ENCODE measurements at regions not wholly inside any gene's neighbourhood (a gene's known extent, or its start where the extent isn't known, plus 50 kb on each side); places are given as distances from the start of the nearest gene placed in this dataset.
"Not testable (repeated sequence)": the region's sequence is repeated elsewhere in the genome, so short reads cannot be mapped to it uniquely, and the experiment has no call there.

DNA sequence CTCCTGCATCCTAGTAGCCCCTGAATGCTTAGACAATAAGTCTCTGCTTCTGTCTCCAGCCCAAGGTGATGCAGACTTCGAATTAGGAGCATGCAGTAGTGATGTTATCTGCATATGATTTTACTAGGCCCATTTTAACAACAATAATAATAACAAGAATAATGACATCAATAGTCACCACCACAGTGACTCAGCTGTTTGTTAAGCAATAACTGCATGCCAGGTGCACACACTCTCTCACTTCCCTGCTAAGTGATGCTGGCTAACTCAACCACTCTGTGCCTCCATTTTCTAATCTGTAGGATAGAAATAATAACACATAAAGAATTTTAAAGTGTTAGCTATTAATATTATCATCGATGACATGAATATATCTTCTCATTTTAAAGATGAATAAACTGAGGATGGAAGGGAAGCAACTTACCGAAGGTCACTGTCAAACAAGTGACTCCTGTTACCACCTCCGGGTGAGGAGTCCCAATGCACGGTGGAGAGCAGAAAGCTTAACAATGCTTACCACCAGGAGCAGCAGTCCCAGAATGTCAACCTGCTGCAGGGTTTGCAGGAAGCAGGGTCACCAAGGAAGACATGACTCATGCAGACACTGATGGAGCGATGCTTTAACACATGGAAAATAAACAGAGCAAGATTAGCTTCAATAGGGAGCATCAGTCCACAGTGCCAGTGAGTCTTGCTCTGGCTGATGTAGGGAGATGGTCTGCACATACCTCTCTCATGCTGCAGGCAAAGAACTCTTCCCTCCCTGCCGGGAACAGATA lies 290.2 kb downstream of the SPATA17 start:
- DNase-seq: no peak

DNA sequence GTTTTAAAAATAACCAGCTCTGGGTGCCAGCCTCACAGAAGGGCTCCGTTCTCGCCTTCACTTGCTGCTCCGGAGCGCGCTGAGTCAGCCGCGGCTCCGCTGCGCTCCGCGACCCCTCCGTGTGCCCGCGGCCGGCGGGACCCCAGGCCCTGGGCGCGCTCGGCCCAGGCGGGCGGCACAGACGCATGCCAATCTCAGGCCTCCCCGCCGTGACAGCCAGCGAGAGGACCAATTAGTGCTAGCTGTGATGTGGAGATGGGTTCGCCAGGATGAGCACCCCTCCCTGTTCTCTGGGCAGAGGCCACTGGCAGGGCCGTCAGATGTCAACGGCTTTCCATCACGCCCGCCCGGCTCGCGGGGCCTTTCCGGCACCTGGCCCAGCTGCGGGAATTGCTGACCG lies 293.8 kb downstream of the SPATA17 start:
- DNase-seq: no peak

DNA sequence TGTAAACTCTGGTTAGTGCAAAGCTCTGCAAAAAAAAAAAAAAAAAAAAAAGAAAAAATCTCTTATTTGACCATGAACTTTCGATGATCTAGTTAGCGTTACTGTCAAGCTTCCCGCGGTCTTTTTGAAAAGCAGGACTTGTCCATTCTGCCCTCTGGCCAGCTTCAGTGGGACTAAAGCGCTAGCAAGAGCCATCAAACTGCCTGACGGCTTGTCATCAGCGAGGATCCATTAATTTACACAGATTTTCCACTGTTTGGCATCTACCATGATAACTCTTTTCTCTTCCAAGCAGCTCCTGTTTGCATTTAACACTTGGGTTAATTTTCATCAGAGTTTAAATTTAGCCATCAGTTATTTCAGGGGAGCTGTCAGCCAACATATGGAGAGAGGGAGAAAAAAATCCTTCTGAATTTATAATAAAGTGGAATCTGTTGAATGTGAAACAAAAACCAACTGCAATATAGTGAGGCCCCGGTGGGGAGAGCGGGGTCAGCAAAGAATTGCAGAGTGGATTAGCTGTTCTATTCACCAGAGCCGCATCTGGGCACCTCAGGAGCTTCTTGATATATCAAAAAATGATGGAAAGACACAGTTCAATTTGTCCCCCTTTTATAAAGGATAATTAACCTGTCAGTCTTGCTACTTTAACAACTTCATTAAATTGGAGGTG lies 298.2 kb downstream of the SPATA17 start:
- DNase-seq: no peak

DNA sequence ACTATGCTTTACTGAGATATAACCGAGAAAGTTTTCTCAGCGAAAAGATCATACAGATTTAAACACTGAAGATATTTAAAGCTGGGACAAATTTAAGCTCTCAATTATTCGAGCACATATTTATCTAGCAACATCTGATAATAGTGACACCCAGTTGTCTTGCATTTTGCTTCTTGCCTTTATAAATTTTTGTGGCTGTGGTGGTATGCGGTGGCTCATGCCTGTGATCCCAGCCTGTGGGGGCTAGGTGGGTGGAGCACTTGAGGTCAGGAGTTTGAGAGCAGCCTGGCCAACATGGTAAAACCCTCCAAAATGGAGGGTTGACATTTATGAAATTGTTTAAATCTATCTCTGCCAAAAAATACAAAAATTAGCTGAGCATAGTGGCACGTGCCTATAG lies 312.2 kb downstream of the SPATA17 start:
- DNase-seq: no peak

DNA sequence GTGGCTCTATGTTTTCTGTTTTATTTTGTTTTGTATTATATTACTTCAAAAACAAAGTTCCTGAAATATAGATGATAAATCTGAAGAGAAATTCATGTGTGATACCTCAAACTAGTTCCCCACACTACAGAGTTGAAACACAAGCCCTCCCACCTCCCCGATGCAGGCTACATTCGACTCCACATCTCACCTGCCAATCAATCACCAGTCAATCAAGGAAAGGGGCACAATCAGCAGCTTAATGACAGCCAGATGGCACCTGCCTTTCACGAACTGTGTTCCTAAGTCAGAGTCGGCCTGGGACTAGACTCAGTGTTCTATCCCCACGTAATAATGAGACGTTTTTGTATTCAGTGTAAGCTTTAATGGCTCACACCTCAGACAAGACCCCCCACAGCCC lies 313.4 kb downstream of the SPATA17 start:
- no peak for DNase-seq

DNA sequence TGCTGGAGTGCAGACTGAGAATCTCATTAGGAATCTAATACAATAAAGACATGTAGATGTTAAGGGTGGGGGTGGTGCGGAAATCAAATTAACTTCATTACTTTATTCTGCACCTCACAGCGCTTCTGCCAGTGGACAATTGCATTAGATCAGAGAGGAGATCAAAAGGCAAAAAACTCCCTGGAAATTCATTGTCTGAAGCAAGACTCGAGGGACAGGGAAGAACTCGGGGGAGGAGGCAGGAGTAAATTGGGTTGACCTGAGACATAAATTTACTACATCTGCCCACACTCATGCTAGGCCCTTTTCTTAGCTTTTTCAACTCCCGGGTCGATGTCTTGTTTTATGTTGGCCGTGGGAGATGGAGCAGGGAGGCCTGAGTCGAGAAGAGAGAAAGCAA lies 315.4 kb downstream of the SPATA17 start:
- no peak for DNase-seq

DNA sequence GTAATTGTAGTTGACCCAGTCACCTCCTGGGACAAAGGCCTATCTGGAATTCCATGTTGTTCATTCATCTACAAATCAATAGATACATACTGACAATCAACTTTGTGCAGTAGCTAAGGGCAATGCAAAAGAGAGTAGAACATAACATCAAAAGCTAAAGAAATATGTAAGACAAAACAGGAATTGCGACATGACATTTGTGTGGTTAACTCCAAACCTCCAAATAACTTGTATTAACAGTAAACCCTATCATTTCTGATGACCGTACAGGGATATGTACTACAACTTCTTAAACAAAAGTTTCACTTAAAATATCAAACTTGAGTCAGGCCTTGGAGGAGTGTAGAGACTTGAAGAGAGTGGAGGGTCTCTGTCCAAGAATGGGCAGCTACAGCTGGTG lies 317.6 kb downstream of the SPATA17 start:
- DNase-seq: no peak

DNA sequence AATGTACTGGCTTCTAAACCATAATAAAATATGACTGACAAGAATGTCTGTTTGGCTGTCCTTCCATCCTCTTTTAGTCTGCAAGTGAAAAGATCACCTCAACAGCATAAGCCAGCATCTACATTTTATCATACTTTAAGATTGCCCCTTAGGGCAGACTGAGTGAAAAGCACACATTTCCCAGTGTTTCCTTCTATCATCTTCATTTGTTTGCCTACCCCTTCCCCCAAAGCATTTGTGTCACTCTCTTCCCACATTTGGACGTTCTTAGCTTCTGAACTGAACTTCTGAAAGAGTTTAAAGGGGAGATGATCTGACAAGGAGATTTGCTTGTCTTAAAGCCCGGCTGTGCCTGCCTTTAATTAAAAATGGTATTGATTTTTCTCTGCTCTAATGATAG lies 322.2 kb downstream of the SPATA17 start:
- DNase-seq: no peak

DNA sequence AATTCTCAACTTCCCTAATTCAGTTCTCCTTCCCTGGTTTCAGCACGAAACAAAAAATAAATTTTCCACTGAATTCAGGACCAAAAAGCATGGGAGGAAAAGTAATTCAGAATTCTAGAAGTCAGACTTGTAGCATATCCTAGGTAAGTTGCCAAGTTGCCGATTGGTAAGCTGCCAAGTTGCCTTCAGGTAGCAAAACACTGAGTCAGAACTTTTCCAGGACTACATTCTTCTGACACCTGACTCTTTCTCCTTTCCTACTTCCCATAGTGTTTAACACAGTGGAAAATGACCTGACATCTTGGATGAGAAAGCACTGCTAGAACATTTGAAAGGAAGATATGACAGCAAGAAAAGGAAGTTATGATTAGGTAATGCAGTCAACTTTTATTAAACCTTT lies 322.8 kb downstream of the SPATA17 start:
- no peak for DNase-seq

DNA sequence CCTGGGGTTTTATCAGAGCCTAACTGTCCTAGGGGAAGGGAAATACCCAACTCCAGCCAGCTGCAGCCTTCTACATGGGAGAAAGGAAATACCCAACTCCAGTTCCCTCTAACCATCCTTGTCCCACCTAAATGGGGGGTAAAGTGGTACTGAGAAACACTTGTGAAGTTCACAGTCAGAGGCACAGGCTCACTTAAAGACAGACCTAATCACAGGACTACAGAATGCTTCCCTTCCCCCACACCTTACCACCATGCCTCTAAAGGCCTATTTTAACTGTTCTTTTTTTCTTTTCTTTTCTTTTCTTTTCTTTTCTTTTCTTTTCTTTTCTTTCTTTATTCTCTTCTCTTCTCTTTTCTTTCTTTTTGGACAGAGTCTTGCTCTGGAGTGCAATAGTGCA lies 324.6 kb downstream of the SPATA17 start:
- no peak for DNase-seq

DNA sequence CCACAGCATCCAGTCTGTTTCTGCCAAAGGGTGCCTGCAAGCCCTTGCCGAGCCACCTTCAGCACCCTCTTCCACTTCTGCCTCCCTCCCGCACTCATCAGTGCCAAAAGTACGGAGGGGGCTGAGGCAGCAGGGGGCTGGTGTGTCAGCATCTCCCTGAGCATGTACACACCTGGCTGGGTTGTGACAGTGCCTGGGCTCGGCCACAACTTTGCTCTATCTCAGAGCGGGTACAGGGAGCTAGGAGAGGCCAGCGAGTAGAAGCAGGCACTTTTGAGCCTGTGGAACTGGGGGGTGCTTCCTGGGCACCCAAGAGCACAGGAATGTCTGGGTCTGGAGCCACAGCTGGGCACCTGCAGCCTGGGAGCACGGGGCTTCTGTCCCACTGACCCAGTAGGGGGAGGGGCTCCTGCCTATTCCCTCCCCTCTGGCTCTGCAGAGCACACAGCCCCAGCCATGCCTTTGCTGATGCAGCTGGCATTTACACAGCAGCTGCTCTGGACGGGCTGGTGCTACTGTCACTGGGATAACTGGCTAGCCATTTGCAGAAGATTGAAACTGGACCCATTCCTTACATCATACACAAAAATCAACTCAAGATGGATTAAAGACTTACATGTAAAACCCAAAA lies 319.8 kb upstream of the RRP15 start:
- DNase-seq: no peak

DNA sequence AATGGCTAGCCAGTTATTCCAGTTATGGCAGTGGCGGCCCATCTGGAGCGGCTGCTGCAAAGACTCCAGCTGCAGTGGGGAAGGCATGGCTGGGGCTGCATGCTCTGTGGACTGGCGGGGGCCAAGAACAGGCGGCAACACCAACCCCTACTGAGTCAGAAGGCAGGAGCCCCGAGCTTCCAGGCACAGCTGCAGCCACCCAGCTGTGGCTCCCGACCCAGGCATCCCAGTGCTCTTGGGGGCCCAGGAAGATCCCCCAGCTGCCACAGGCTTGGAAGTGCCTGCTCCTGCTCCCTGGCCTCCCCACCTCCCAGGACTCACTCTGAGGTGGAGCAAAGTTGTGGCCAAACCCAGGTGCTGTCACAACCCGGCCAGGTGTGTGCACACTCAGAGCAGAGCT lies 317.0 kb upstream of the RRP15 start:
- DNase-seq: no peak

DNA sequence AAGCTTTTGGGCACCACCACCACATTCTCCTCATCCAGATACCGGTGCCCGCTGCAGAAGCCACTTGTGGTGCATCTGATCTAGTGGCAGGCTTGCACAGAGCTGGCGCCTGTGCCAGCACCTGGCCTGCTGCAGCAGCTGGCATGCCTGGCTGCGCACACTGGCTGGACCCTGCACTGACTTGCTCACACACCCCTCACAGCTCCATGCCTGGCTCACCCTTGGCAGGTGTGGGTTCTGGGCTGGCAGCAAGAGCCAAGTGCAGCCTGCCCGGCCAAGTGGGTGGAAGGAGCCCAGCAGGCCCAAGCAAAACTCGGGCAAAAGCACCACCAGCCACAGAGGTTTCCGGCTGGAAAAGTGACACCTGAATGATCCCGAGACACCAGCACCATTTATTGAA lies 315.7 kb upstream of the RRP15 start:
- no peak for DNase-seq

DNA sequence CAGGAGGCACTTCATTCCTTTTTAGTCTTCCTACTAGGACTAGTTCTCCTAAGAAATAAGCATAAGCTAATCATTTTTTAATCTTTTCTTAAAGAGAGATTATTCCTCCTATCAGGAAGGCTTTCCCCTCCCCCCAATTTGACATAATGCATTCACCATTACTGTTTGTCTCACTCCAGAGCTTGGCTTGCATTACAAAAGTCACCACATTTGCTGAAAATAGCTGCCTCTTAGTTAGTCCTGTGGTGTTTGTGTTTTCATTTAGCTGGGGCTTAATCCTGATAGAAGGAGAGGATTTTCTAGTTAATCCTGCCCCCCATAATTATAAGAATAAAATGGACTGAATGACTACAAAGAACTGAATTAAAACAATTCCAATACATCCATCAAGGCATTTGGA lies 307.1 kb upstream of the RRP15 start:
- DNase-seq: no peak

DNA sequence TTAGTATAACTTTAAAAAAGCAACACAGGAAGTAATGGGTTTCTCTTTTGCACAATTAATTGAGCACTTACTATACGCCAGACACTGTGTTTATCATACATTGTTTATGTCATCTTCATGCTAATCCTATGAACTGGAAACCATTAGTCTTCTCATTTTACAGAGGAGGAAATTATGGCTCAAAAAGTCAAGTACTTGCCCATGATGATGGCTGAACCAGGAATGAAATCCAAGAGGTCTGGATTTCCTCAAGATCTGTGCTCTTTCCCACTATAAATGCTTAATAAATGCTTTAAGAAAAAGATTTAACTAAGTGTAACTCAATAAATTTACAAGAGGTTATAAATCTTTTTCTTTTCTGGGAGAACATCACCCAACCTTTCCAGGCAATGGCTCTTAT lies 303.7 kb upstream of the RRP15 start:
- DNase-seq: no peak

DNA sequence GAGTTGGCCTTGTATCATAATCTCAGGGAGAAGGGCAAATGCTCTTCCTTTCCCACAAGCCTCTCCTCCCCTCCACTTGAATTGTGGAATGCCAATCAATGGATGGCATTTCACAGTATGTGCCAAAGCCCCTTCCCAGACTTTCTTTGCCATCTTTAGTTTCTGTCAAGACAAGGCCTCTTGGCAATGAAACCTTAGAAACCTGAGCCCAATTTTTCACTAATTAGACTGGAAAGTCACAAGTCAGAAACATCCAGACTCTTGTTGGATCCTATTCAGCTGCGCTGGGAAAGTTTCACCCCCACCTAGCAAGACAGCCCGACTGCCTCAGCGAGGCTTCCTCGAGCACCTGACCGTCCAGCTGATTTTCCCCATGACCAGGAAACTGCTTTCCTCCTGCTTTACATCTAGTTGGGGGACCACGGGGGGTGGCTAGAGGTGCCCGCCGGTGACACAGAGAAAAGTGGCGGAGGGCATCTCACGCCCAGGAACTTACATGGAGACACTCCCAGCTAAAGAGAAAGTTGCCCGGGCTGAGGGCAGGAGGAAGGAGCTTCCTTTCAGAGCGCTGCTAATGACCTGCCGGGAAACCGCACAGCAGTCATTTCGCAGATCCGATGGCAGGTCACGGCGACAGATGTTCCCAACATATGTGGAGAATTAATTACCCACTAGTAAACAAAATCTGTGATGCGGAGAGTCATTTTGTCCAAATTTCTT lies 302.6 kb upstream of the RRP15 start:
- DNase-seq: no peak

DNA sequence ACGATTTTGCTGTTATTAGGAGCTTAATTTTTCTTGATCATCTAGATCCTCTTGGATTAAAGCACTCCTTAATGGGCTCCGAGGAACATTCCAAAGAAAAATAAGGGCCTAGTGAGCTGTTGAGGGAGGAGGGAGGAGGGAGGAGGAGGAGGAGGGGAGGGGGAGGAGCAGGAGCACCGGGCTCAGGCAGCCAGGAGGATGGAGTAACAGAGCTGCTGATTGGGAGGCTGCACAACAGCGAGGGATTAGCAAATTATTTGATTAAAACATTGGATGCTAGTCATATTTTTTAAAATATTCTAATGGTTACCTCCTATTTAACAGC lies 302.1 kb upstream of the RRP15 start:
- DNase-seq: no peak

DNA sequence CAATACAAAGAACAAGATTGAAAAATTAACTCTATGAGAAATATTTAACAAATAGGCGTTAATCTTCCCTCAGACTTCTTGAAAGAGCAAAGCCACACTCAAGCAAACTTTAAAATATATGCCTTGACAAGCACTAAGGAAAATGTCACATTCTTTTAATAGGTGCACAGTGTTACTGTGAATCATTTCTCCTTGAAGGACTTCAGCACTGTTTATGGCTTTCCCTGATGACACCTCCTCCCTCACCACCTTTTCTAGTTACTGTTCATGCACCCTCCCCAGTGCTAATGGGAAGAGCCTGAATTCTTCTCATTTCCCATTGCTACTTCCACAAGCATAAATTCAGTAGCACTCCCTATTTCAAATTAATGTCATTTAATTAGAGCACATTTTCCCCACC lies 299.5 kb upstream of the RRP15 start:
- DNase-seq: no peak

DNA sequence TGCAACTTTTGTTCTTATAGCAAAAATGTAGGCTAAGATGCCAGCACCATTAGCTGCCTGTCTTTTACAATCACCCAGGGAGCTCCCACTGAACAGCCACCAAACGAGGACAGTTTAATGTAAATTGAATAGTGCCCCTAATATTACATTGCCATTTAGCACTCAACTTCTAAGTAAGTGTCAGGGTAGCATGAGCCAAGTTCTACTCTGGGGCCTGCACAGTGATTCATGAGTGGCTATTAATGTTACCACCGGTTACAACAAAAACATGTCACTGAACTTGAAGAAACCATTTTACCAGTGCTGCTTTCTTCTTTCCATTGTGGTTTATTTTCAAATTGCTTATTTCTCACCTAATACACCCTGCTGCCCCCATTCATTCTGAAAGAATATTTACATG lies 295.6 kb upstream of the RRP15 start:
- no peak for DNase-seq

DNA sequence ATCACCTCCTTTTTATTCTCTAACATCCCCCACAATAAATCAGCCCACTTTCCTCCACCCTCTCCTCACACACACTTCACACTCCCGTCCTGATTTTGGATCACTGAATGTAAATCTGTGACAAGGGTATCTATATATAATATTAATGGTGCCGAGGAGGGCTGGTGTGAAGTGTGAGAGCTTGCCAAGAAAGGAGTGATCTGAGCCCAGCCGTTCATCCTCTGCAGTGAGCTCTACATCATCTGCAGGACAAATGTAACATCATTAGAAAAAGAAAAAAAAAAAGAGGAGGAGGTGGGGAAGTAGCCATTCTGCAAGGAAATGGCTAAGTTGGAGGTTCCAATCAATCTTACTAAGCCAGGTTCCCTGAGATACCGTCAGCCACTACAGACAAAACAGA lies 291.7 kb upstream of the RRP15 start:
- no peak for DNase-seq

DNA sequence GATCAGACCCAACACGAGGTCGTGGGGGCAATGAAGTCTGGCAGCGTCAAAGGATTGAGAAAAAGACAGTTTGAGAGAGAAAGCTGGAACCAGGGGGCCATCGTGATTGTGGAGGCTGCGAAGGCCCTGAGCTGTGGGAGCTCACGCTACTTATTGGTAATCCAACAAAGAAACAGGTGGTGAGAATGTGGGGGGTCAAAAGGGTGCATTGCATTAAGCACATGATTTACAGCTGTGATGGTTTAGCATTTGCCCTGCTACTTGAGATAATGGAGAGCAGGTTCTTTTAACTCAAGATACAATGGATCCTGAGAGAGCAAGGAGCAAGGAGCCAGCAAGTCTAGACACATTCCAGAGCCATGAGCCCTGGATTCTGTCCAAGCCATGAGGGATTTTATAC lies 276.8 kb upstream of the RRP15 start:
- DNase-seq: not testable (repeated sequence)

DNA sequence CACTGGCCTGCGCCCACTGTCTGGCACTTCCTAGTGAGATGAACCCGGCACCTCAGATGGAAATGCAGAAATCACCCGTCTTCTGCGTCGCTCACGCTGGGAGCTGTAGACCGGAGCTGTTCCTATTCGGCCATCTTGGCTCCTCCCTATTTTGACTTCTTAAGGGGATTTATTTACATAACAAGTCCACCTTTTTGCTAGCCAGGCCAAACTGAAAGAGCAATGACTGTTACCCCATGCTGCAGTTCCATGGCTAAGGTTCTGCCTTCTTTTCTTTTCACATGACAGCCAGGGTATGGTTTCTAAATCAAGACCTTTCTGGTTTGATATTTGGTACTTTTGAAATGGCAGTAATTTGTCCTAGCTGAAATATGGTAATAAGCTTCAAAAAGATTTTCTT lies 270.0 kb upstream of the RRP15 start:
- DNase-seq: not testable (repeated sequence)

DNA sequence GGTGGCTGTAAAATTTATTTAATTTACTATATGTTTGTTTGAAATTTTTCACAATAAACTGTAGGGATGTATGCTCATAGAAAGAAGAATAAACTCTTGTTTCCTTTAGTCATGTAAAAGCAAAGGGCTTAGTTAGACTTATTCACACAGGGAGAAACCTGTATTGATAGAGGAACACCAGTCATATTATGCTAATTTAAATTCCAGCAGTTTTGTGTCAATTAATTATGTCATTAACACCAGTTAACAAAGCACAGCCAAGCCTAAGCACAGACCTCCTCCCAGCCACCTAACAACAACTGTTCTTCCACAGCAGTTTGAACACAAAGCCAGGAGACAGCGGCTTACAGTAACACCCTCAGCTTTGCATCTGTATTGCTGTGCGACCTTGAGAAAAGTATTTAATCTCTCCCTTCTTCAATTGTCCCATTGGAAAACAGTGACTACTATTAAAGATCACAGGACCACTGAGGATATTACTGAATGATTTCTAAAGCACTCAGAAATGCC lies 260.8 kb upstream of the RRP15 start:
- DNase-seq: no peak

DNA sequence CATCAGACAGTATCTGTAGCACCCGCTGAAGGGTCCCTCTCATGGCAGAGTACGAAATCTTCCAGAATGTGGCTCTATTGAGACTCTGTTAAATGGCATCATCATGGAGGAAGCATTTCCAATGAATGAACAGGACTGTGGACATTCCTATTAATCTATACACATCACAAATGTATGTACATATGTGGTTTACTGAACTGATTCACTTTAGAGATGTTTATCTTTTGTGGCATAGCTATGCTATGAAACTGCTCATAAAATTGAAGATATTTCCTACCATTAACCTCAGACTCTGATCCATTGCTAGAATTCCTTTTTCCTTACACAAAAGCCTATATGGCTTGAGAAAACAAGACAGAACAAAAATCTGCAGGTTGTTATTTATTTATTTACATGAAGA lies 259.6 kb upstream of the RRP15 start:
- no peak for DNase-seq

Measured in NCI-H1048 (cell line).